Cardiac muscle cell (in vitro differentiated cells and primary cell): ENCODE measurements at regions not wholly inside any gene's neighbourhood (a gene's known extent, or its start where the extent isn't known, plus 50 kb on each side); places are given as distances from the start of the nearest gene placed in this dataset.

Experiments used
- DNase-seq, 2 donors: peaks; one replicate each; pipeline versions ENCODE4 v3.0.0 to v3.0.0-alpha.2; 2010 to 2017; ENCODE audit warnings: low read depth in 1 of 2, low spot score in 1 of 2
- H3K27ac ChIP-seq: fragments of 200-600 bp; sonication (generic); 2 replicates; pipeline ENCODE4 v1.5.1; 2016
- H3K27me3 ChIP-seq: fragments of 200-600 bp; sonication (generic); 2 replicates; pipeline ENCODE4 v1.6.0; 2016; ENCODE audit warnings: control low read depth
- H3K36me3 ChIP-seq: fragments of 200-600 bp; sonication (generic); 2 replicates; pipeline ENCODE4 v1.5.1; 2016; ENCODE audit warnings: control low read depth
- H3K4me1 ChIP-seq: fragments of 200-600 bp; sonication (generic); 2 replicates; pipeline ENCODE4 v1.8.1; 2017; ENCODE audit warnings: low read depth, mild to moderate bottlenecking, mixed run types
- H3K4me3 ChIP-seq: fragments of 200-600 bp; sonication (generic); 2 replicates; pipeline ENCODE4 v1.5.1; 2016; ENCODE audit warnings: mild to moderate bottlenecking
- H3K9me3 ChIP-seq: fragments of 200-600 bp; sonication (generic); 2 replicates; pipeline ENCODE4 v1.5.1; 2017; ENCODE audit warnings: low read depth, mild to moderate bottlenecking, control low read depth
- TF ChIP-seq, protein P1 (sequence below): IDR thresholded peaks from 2 replicates; pipeline ENCODE4 v1.5.1; 2012; ENCODE audit warnings: low read depth, mild to moderate bottlenecking, low read length

DNA sequence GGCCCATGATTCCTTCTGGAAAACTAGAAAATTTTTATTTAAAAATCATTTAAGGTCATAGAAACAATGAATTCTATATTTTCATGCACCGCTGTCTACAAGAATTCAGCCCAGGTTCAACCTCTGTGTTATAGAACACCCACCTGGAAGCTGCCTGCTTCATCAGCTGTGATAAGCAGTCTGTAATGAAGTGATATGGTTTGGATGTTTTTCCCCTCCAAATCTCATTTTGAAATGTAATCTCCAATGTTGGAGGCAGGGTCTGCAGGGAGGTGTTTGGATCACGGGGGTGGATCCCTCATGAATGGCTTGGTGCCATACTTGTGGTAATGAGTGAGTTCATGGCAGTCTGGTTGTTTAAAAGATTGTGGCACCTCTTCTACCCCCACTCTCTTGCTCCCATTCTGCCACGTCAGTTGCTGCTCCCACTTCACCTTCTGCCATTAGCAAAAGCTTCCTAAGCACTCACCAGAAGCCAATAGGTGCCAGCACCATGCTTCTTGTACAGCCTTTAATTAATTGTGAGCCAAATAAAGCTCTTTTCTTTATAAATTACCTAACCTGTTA lies 55.6 kb downstream of the MRPL32 start:
- H3K27ac ChIP-seq, result no peak overlapping the region
- no peaks in the 10 kb centered on the region for H3K36me3 ChIP-seq
- H3K4me1 ChIP-seq, result no peaks in the 10 kb centered on the region
- DNase-seq, result no peak
- TF ChIP-seq, protein P1, sequence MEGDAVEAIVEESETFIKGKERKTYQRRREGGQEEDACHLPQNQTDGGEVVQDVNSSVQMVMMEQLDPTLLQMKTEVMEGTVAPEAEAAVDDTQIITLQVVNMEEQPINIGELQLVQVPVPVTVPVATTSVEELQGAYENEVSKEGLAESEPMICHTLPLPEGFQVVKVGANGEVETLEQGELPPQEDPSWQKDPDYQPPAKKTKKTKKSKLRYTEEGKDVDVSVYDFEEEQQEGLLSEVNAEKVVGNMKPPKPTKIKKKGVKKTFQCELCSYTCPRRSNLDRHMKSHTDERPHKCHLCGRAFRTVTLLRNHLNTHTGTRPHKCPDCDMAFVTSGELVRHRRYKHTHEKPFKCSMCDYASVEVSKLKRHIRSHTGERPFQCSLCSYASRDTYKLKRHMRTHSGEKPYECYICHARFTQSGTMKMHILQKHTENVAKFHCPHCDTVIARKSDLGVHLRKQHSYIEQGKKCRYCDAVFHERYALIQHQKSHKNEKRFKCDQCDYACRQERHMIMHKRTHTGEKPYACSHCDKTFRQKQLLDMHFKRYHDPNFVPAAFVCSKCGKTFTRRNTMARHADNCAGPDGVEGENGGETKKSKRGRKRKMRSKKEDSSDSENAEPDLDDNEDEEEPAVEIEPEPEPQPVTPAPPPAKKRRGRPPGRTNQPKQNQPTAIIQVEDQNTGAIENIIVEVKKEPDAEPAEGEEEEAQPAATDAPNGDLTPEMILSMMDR, result no peak
- no peaks in the 10 kb centered on the region for H3K9me3 ChIP-seq
- H3K4me3 ChIP-seq, result no peak overlapping the region
- H3K27me3 ChIP-seq, result no peaks in the 10 kb centered on the region

DNA sequence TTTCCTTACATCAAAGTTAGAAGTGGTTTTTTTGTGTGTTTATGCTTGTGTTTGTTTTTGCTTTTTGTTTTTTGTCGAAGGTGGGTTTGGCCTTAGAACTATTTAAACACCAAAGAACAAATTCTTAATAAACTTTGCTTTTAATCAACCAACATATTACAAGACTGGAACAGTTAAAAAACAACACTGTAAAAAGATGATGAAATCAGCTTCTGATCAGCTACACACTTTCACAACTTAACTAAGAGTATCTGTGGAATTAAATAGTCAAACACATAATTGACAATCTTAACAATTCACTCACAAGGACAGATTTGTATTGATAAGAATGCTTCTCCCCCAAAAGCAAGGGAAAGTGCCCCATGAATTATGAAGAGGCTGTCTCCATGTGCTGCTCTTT lies 58.8 kb downstream of the MRPL32 start:
- no peak overlapping the region for H3K4me3 ChIP-seq
- DNase-seq, result no peak

DNA sequence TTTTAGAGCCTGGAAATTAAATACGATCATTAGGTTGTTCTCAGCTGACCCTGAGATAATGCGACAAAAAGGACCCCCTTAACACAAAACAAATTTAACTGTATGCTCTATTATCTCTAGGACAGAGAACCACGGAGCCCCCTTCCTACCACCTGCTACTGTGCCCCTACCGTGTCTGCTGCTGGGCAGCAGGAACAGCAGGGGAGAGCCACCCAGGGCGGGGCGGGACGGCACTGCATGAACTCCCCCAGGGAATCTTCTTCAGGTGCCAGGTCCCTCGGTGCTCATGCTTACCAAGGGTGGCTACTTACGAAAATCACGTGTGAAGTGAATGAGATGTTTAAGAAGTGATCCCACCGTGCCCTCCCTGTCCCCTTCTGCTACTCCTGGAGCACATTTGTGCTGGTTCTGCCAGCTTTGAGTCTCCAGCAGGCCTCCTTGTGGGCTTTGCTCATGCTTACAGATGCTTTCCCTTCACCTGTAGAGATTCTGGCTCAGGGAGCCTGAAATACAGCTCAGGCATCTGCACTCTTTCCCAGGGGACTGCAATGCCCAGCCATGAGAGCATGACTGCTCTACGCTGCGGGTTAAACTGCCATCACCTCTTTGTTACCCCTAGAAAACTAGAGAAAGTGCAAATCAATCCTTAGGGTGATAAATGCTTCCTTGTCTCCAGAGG lies 59.9 kb downstream of the MRPL32 start:
- Histone ChIP-seq H3K36me3 (no peaks in the 10 kb centered on the region), H3K4me3 (no peak overlapping the region), H3K9me3 (no peaks in the 10 kb centered on the region), H3K27me3 (no peaks in the 10 kb centered on the region), H3K27ac (no peak overlapping the region), H3K4me1 (no peaks in the 10 kb centered on the region)
- DNase-seq, result no peak
- TF ChIP-seq, protein P1, result no peak

More for the DNA sequence above, 58.8 kb downstream of the MRPL32 start:
- TF ChIP-seq, protein P1, result no peak
- Histone ChIP-seq H3K4me1 (no peaks in the 10 kb centered on the region), H3K27me3 (no peaks in the 10 kb centered on the region), H3K9me3 (no peaks in the 10 kb centered on the region), H3K36me3 (no peaks in the 10 kb centered on the region), H3K27ac (no peak overlapping the region)

DNA sequence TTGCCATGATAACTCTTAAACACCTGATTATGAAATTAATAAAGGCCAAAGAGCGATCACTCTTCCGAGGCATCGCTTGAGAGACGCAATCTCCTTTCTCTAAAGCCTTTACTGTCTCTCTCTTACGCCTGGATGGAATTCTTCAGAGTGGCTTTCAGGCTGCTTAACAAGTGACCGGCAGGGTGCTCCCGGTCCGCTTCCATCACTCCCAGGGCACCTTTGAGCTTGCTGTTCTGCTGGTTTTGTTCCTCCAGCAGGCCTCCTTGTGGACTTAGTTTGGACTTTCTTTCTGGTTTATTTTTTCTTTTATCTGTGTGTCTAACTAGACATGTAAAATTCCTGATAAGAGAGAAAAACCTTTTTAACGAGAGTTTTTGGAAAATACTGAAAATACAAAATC lies 60.9 kb downstream of the MRPL32 start:
- Histone ChIP-seq H3K27me3 (no peaks in the 10 kb centered on the region), H3K9me3 (no peaks in the 10 kb centered on the region), H3K4me3 (no peak overlapping the region), H3K36me3 (no peaks in the 10 kb centered on the region), H3K4me1 (no peaks in the 10 kb centered on the region), H3K27ac (no peak overlapping the region)
- TF ChIP-seq, protein P1, result no peak
- DNase-seq, result peak in 1 of 2 donors; percentile 5

DNA sequence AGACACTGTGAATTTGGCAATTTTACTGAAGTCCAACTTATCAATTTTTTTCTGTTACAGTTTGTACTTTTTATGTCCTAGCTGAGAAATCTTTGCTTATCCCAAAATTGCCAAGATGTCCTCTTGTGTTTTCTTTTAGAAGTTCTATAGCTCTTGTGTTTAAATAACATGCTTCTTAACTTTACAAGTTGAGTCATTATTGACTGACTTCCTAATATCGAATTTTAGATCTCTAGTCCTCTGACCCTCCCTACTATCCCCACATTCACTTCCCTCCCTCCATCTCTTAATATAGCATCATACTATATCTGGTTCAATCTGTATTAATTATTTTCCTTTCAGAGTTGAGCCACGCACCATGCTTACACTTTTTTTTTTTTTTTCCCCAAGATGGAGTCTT lies 61.9 kb downstream of the MRPL32 start:
- no peaks in the 10 kb centered on the region for H3K36me3 ChIP-seq
- no peaks in the 10 kb centered on the region for H3K27me3 ChIP-seq
- H3K9me3 ChIP-seq, result no peaks in the 10 kb centered on the region
- no peak for DNase-seq
- no peak overlapping the region for H3K4me3 ChIP-seq
- H3K27ac ChIP-seq, result no peak overlapping the region
- TF ChIP-seq, protein P1, result no peak
- H3K4me1 ChIP-seq, result no peaks in the 10 kb centered on the region
